WI38 (cell line): ENCODE measurements at regions not wholly inside any gene's neighbourhood (a gene's known extent, or its start where the extent isn't known, plus 50 kb on each side); places are given as distances from the start of the nearest gene placed in this dataset.

Experiments used
- H3K4me3 ChIP-seq: 2 replicates; pipeline ENCODE4 v1.5.1; 2011; ENCODE audit warnings: low read depth, mild to moderate bottlenecking, control low read depth, low read length
- TF ChIP-seq, protein P1 (sequence below): IDR thresholded peaks from 2 replicates; pipeline ENCODE4 v1.5.1; 2012; ENCODE audit warnings: low read depth, mild to moderate bottlenecking, control low read depth, low read length

DNA sequence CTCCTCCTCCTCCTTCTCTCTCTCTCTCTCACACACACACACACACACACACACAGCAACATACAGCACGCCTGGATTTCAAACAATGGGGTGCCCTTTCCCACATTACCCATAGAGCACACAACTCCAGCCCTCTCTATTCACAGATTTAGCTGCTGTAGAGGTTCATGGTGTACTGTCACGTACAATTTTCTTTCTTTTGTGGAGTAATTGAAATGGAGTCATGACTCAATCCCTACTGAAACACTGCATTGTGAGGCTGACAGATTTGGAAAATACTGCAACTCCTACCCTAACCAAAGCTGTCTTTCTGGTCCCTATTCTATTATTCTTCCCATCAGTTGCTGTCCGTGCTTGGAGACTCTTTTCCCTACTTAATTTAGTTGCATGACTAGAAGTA lies 166.9 kb downstream of the EDN1 start:
- TF ChIP-seq, protein P1, sequence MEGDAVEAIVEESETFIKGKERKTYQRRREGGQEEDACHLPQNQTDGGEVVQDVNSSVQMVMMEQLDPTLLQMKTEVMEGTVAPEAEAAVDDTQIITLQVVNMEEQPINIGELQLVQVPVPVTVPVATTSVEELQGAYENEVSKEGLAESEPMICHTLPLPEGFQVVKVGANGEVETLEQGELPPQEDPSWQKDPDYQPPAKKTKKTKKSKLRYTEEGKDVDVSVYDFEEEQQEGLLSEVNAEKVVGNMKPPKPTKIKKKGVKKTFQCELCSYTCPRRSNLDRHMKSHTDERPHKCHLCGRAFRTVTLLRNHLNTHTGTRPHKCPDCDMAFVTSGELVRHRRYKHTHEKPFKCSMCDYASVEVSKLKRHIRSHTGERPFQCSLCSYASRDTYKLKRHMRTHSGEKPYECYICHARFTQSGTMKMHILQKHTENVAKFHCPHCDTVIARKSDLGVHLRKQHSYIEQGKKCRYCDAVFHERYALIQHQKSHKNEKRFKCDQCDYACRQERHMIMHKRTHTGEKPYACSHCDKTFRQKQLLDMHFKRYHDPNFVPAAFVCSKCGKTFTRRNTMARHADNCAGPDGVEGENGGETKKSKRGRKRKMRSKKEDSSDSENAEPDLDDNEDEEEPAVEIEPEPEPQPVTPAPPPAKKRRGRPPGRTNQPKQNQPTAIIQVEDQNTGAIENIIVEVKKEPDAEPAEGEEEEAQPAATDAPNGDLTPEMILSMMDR: no peak
- H3K4me3 ChIP-seq: no peak overlapping the region

DNA sequence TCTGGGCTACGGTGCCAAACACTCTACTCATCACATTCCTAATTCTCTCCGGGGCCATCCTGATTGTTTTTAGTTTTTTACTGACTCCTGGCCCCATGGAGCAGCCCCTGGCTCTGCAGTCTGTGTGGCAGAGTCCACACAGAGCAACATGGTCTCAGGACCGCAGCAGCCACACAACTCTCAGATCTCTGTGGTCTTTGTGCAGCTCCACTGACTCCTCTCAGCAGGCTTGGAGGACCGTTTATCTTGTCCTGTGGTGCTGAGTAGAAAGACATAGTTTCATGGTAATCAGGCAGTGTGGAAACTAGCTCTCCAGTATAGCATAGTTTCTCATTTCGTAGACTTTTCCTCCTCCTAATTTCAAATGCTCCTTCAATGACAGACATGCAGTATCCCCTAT lies 168.4 kb downstream of the EDN1 start:
- TF ChIP-seq, protein P1: no peak
- no peak overlapping the region for H3K4me3 ChIP-seq

DNA sequence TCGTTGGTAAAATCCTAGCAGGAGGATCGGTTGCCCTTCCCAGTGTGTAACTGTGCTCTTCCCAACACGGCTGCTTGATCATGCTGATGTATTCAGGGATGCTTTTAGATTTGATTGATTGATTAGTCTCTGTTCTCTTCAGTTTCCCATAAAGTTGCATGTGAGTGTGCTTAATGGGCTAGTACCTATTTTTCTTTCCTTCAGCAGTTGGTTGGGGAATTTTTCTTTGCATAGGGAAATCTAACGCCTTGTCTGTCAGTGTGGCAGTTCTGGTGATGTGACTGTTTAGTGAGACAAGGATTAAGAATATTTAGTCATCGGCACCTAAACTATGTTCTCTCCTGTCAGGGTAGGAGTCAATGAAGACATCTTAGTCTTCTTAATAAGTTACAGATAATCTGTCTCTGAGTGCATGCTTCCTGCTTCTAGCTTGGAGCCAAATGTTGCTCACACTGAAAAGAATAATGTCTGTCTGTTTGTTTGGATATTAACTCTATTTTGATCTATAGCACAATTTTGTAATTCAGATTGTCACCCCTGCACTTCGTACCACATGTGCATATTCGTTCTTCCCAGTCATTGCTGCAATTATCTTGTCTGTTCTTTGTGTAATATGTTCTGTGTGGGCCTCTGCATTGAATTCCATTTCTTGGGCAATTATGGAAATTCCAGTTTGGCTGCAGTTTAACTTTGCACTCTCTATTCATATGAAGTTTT lies 169.9 kb downstream of the EDN1 start:
- no peak overlapping the region for H3K4me3 ChIP-seq
- TF ChIP-seq, protein P1: no peak

DNA sequence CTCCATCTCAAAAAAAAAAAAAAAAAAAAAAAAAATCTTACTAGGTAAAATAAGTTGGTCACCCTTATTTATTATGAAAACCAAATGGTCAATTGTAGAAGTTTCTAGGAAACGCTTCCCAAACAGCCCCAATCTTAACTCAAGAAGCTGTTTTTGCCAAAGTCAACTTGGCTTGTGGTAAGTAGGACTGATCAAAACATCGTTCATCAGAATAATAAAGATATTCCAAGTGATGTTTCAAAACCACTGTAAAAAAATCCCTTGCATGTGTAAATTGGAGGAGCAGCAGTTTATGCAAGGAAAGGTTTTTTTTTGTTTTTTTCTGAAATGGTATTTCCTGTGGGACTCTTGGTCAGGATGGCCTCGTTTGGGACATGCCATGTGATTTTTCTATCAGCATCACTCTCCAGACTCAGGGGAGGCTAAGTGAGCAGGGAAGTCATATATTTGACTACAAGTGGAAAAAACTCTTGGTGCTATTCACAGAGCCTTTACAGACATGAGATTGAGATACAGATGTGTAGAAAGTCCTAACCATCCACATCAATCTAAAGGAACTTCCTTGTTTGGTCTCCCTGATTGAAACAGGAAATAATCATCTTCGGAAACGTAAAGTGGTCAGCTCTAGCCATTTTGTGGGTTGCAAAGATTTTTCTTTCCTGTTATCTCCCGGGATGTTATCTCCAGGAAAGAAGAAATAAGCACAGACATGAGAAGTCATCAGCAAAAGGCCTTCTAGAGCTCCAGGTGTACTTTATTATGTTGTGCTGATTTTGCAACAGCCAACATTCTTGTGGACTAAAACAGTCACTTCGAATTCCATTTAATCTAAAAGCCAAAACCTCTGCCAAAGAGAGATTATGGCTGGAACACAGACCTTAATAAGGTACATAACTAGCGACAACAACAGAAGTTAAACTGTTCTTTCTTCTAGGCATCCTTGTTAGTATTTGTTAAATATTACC lies 177.8 kb downstream of the EDN1 start:
- no peak overlapping the region for H3K4me3 ChIP-seq

GRCh38 chr6:12472601-12473038 lies 182.5 kb downstream of the EDN1 start:
- TF ChIP-seq, protein P1: no peak
- no peak overlapping the region for H3K4me3 ChIP-seq

More for the DNA sequence above, 177.8 kb downstream of the EDN1 start:
- TF ChIP-seq, protein P1: no peak

GRCh38 chr6:12473494-12473893 lies 183.3 kb downstream of the EDN1 start:
- H3K4me3 ChIP-seq: no peak overlapping the region
- TF ChIP-seq, protein P1: no peak
